EL (cell line): ENCODE measurements at regions not wholly inside any gene's neighbourhood (a gene's known extent, or its start where the extent isn't known, plus 50 kb on each side); places are given as distances from the start of the nearest gene placed in this dataset.

Experiments
- DNase-seq: peaks from one replicate; pipeline ENCODE4 v3.0.0-alpha.2; 2016

DNA sequence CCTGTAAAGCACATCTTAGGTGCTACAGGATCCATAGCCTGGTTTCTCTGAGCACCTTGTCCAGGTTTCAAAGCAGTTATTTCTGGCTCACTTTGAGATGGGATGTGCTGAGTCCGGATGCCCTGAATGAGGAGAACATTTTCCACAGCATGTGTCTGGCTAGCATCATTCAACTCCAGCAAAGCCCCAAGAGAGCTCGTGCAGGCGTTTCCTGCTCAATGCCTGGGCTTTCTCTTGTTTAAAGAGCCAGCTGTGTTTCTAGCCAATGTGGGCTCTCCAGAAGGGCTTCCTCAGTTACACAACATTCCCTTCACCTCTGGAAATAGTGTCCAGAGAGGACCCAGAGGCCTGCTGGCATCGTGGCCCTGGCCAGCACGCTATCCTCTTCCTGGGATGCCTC, 411.7 kb downstream of the DMAC1 start:
- DNase-seq: no peak

DNA sequence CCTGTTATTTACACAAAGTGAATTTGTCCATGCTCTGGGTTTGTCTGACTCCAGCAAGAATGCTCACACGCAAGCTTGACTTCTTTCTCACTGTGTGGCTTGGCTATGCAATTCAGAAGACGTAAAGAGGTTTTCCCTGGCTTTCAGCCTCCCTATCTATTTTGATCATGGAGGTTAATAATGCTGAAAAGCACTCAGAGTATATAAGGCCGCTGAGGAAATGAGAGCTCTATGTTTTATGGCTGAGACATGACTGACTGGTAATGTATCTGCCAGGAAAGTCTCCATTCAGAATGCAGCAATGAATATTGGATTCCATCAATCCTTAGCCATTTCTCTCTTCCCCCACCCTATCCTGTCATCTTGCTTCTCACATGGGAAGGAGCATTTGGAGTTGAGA, 417.3 kb downstream of the DMAC1 start:
- no peak for DNase-seq

DNA sequence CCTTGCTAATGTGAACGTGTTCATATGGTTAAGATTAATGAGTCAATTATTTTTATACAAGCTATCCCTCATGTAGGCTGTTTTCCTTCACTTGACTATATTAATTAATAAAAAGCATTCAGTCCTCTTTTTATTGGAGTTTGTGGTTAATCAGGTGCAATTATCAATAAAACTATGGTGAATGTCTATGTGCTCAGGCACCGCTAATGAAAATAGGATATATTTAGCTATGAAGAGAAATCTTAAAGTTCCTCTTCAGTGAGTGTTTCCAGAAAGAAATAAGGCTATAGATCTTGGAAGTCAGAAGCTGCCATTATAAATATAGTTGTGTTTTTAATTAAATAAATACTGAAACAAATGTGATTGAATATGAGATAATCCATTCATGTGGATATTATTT, 422.1 kb downstream of the DMAC1 start:
- no peak for DNase-seq

DNA sequence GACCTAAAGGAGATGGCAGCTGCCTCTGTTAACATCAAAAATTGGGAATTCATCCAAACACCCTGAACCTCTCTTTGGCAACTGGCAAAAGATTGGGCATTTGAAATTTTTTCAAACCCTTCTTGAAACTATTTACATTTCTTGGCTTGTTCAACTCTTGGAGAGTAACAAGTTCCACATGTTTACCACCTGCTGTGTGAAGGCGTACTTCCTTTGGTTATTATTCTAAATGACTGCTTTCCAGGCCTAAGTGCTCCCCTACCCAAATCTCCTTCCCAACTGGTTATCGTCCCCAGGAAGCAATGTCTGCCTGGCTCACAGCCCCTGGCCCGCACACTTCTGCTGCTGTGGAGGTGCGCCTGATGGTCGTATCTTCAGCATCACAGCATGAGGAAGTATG, 422.7 kb downstream of the DMAC1 start:
- DNase-seq: no peak

DNA sequence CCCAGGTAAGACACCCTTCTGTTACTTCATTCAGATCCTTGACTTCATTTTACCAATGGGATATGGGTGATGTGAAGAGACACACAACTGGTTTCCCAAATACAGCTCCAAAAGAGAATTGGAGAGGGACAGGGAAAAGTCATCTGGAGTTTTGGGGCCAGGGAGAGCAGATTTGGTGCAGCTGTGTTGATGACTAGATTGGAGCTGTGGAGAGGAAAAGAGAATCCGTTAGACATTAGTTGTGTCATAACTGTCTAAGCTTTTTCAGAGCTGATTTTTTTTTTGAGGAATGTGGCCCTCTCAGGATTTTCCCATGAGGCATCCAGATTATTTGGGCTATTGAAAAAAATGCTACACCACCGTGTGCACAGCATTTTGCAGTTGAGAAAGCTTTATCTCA, 423.4 kb downstream of the DMAC1 start:
- no peak for DNase-seq

DNA sequence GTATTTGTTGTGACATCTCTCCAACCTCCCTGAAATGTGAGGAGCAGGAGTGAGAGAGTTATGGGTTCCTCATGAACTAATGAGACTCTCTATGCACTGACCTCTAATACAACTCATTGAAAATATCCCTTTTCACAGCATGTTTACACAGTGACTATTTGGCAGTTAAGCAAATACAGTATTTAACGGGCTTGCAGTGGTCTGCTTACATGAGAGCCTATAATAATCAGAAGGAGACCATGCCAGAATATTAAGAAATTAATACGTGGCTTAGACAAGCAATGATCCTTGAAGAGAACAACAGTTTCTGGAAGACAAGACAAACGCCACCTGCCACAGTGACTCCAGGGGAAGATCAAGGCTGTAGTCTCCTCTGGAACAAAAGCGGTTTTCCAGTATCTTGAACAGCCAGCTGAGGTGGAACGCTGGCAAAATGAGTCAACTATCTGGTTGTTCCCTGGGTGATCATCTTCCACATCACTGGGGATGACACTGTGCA, 424.5 kb downstream of the DMAC1 start:
- DNase-seq: no peak

DNA sequence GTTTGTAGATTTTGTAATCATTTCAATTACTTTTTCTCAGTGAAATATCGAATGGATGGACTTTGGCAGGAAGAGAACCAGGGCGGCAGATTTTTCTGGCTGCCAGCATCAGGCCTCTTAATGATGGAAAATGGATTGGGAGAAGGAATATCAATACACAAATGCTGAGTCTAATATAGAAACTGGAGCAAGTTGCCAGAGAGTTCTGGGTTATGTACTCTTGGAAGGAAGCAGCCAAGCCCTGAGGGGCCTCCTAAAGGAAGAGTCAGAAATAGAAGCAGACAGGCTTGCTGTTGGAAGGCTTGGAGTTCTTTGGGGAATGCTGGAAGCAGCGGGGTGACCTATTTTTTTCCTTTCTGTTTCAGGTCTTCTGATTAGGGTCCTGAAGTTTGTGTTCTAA, 428.6 kb downstream of the DMAC1 start:
- no peak for DNase-seq

DNA sequence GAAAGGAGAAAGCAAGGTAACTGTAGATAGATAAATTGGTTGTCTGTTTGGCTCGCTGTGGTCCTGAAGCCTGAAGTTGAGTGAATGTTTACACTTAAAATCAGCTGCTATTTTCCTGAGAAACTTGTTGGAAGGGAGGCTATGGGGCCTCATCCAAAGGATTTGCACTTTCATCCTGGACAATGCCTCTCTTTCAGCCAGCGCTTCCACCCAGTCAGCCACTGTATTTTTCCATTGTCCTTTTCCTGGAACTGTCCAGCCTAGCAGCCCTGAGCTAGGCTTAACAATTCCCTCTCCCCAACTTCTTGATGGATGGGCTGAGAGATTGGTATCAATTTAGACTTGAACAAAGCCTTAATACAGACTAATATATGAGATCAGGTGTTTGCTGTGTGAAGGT, 429.2 kb downstream of the DMAC1 start:
- DNase-seq: no peak

DNA sequence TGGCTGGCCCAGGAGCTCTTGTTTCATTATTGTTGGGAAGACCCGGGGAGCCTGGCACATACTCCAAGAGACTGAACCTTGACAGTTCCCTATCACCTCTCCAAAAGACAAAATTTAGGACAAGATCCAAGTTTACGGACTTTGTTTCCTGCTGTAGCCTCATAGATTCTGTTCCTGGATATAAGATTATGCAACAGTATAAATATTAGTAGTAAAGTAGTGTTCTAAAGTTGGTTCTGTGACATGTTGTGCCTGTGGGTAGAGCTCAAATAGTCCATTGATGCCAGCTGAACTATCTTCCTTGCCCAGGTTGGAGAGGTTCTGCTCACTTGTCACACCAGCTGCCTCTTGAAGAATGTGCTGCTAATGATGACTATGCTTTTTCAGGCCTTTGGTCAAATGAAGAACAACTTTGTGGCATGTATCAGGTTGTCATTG, 430.2 kb downstream of the DMAC1 start:
- no peak for DNase-seq

DNA sequence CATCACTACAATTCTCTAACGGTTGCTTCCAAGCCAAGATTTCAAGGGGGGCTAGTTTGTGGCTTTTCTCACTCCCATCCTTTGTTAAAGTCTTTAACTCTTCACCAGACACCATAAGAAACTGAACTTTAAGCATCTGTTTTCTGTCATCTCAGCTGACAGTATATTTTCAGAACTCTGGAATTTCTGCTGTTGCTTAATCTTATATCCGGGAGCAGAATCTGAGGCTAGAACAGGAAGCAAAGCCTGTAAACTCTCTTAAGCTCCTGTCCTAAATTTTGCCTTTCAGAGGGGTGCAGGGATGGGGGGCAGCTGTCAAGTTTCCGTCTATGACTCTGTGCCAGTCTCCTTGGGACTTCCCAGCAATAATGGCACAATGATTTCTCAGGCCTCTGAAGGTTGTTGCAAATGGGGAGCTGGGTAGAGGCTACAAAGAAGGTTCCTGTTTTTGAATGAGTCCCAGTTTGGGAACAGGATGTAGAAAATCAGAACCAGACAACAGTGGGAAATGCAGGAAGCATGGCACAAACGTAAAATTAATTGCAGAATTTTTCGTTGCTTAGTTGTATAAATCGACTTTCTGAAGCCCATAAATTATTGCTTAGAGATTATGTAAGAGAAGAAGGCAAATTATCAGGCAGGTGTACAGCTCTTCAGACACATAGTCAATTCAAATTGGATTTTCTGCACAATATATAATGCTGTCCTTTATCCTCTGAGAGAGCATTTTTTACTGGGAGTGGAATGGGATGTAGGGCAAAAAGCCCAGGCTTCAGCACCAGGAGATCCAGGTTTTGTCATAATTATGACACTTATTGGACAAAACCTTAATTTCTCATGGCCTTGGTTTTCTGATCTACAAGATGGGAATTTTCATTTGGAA, 430.9 kb downstream of the DMAC1 start:
- DNase-seq: peak; percentile 51

DNA sequence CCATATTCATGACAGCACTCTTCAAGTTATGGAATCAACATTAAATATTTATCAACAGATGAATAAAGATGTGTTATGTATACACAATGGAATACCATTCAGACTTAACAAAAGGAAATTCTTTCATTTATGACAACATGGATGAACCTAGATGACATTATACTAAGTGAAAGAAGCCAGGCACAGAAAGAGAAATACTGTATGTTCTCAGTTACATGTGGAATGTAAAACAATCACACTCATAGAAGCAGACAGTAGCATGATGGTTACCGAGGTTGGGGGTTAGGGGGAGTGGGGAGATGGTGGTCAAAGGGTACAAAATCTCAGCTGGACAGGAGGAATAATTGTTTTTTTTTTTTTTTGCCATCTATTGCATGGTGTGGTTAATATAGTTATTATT, 431.9 kb downstream of the DMAC1 start:
- no peak for DNase-seq

DNA sequence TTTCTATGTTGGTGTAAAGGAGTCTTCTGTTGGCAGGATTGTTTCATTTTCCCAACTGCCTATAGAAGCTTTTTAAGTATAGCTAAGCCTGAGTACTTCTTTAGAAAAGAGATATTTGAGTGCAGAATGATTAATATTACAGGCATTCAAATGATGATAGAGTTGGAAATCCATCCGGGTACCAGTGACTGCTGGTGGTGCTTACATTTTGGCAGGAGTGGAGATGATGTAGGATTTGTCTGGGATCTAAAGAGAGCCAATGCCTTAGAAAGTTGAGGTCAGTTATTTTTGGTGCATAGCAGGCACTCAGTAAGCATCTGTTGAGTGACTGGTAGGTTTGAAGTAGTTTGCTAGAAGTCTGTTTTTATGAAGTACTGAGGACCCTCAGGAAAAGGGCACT, 433.5 kb downstream of the DMAC1 start:
- DNase-seq: peak; percentile 2

DNA sequence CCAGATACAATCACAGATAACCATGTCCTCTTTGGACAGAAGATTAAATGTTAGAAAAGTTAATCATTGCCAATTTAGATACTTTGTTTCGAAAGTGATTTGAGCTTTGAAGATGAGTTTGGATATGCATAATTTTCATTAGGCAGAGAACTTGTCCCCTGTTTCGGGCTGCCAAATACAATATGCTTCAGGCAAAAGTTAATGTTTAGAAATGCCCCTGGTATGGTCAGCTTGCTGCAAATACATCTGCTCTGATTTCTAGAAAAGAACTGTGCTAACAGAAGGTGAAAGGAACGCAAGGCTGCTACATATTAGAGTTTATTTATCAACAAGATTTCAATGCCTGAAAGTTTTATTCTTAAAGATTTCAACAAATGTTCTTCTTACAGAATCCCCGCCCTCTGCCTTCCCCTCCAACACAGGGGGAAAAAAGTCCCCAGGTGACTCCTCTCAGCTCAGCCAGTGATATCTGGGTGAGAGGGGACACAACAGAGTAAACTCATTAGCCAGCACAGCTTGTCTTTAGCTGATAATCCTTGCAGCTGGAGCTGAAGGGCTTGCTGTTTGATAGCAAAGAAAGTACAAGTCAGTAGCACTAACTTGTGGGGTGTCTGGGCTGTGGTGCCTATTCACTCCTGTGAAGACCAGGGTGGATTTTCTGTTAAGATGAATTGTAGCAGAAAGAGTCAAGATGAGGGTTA, 435.7 kb downstream of the DMAC1 start:
- no peak for DNase-seq

DNA sequence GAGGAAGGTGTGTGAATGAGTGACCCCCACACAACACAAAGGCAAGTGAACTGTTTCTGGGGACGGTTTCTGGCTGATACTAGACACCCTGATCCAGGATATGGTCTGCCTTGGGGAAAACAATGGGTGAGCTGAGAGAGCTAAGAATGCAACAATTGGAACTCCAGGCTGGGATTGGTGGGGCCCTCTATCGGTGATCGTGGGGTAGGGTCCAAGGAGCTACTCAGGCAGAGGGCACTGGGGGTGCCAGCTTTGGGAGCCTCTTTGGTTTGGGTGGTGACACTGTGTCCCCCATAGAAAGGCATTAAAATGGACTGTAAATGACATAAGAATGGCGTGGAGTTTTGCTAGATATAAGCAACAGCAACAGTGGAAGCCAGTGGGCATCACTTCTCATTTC, 439.1 kb downstream of the DMAC1 start:
- no peak for DNase-seq

DNA sequence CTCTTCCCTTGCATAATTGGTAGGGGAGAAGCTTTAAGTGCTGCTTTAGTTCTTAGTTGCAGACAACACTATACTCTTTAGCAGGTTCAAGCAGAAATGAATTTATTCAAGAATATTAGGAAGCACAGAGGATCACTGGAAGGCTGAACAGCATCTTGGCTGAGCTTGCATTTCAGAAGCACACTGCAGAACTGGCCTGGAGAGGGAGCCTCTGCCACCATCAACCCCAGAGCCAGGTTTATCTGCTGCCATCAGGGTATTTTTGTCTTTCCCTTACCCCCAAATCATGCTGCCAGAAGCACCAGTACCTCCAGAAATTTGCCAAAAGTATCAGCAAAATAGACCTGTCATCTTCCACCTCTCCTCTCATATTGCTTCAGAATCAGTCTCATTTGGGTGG, 440.7 kb downstream of the DMAC1 start:
- no peak for DNase-seq

DNA sequence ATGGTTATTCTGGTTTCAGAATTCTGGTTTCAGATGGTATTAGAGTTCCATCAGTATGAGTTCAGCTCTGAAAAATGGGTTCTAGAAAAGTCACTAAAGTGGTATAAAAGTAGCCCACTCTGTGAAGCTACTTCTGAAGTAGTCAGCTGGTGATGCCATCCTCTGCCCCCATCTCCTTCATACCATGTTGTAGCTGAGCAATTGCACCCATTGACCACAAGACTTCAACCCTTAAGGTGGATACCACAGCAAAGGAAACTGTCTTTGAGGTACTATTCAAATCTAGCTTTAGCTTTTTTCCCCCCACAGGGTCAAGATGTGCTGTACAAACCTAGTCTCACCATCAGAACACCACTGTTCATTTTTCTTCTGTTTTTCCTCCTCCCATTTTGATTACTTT, 444.9 kb downstream of the DMAC1 start:
- DNase-seq: no peak

DNA sequence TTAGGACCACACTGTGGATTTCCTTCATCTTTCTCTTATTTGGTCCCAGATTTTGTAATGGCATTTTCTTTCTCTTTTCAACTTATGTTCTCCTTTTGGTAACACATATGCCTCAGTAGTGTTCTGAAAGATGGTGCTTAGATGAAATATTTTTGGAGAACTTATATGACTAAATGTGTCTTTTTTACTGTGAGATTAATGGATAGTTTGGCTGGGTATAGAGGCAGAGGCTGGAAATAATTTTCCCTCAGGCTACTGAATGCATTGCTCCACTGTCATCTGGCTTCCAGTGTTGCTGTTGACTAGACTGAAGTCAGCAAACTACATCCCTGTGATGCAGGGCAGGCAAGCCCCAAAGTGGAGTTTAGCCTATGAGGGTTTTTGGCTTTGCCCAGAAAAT, 450.9 kb downstream of the DMAC1 start:
- DNase-seq: no peak

DNA sequence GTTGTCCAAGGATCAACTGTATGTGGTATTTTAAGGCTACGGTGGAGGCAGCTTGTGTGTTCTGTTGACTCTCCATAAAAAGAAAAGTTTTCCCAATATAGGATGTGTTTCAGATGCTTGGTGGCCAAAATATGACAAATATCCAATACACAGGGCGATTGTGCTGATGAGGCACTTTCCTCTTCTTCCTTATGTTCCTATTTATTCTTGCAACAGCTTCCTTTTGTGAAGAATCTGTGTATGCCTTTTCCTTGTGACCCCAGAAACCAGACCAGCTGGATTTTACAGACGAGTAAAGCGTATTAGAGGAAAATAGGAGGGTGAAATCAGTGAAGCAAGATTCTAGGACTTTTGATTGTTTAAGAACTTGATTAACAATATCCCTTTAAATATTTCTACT, 452.0 kb downstream of the DMAC1 start:
- DNase-seq: no peak

DNA sequence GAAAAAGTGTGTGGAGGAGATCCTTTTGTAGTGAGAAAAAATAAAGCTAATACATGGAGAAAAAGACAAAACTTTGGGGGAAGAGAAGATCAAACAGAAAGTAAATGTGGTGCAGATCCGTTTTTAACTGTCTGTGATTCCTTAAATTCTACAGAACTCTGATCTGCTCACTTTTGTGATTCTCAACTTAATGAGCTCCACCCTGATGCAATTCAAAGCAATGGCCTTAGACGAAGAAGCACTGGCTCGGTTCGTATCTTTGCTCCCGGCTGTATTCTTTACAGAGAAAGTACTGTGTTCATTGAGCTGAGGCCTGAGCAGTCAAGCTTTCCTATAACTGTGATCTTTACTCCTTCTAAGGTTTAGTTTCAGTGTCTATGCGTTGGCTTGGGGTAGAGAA, 453.4 kb downstream of the DMAC1 start:
- DNase-seq: no peak

DNA sequence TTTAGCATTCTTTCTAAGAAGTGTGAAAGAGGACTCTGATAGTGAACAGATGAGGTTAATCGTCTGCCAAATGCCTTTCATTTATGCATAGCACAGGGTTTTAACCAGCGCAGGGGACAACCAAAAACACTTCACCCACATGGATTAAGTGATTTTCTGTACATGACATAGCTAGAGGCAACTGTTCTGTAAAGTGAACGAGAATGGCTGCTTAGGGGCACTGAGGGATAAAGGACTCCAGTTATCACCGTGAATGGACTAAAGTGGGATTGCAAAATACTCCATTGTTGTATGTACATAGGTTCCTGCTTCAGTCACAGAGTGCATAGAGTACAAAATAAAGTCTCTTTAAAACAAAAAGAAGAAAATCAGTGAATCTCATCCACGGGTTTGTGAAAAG, 456.8 kb downstream of the DMAC1 start:
- no peak for DNase-seq

DNA sequence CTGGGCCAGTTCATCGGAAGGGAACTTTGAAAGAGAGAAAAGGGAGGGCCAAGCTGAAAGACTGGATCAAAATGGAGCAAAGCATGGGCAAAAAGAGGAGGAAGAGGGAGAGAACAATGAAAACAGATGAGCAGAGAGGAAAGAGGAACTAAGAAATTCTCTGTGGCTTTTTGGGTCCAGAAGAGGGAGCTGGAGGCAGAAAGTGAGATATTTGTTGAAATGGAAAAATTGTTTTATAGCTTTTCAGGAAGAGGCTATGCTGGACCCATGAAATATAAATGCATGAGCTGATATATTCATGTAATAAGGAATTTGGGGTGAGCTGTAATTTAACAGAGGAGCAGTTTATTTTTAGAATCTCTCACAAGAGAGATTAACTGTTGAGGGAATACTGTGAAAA, 457.3 kb downstream of the DMAC1 start:
- DNase-seq: no peak

DNA sequence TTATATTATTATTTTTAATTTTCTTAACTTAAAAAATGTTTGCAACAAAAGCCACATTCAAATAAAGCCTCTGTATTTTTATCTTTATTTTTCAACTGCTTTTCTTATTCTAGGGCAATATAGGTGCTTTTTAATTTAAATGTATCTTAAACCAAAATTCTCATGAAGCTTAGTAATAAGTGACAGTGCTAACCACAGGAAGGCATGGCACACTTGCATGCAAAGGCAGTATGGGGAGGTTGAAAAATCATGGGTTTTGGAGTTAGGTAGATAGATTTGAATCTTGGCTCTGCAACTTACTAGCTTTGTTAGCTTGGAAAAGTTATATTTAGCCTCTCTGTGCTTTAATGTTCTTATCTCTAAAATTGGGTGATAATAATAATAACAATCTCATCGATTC, 458.0 kb downstream of the DMAC1 start:
- DNase-seq: no peak

DNA sequence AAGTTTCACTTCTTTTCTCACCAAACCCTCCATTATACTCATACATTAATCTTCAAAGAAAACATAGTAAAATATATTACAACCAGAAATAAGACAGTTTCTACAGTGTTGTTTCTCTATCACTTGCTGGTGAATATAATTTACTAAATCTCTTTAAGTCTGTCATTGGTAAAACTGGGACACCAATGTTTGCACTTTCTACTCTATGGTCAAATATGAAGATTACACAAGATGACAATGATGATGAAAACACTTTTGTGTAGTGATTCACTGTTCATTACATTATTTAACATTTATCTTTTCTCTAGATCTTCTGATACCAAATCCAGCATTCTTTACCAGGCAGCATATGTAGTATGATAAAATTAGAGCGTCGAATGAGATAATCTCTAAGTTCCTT, 459.1 kb downstream of the DMAC1 start:
- DNase-seq: no peak

DNA sequence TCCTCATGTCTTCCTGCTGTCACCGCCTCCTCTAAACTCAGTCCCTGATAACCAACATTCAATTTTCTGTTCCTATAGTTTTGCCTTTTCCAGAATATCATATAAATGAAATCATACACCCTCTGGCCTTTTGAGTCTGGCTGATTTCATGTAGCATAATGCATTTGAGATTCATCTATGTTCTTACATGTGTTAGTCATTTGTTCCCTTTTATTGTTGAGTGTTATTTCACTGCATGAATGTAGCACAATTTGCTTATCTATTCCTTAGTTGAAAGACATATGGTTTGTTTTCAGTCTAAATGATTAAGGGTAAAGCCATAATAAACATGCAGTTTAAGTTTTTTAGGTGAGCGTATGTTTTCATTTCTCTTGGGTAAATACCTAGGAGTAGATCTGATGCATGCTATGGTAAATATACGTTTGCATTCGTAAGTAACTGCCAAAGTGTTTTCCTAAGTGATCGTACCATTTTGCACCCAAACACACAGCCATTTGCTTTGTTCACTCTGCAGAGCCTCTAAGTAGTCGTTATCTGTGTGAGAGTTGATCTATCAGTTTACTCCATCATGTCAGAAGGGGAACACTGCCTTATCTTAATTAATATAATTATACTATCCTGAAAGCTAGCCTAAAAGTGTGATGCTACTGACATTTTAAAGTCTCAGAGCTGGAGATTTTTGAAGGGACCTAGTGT, 460.8 kb downstream of the DMAC1 start:
- DNase-seq: no peak
